ENCODE measurements at regions not wholly inside any gene's neighbourhood (a gene's known extent, or its start where the extent isn't known, plus 50 kb on each side); places are given as distances from the start of the nearest gene placed in this dataset.

GRCh38 chr1:4298361-4299083 is 355.9 kb upstream of the AJAP1 start:
- TF ChIP-seq CTCF (IDR thresholded peaks at IDR 0.05; ENCODE audit: insufficient read depth, low read length, poor library complexity, severe bottlenecking) = no peak
- TF ChIP-seq EZH2phosphoT487 (conservative IDR thresholded peaks at IDR 0.05; ENCODE audit: low read length) = no peak
